OCI-LY7 (cell line): ENCODE measurements at regions not wholly inside any gene's neighbourhood (a gene's known extent, or its start where the extent isn't known, plus 50 kb on each side); places are given as distances from the start of the nearest gene placed in this dataset.

Source experiments
- EZH2phosphoT487 ChIP-seq: fragments of 200-600 bp; sonication (generic); IDR thresholded peaks from 2 replicates; pipeline ENCODE4 v1.6.1; 2018; ENCODE audit warnings: low read depth, borderline replicate concordance, mild to moderate bottlenecking, mixed run types, antibody characterized with exemption, low read length, moderate library complexity, mixed read lengths
- TF ChIP-seq, protein P1 (sequence below): fragments of 200-600 bp; sonication (generic); conservative IDR thresholded peaks from 2 replicates; pipeline ENCODE4 v1.5.1; 2014; ENCODE audit warnings: mild to moderate bottlenecking, antibody characterized with exemption, low read length, moderate library complexity, mixed read lengths

DNA sequence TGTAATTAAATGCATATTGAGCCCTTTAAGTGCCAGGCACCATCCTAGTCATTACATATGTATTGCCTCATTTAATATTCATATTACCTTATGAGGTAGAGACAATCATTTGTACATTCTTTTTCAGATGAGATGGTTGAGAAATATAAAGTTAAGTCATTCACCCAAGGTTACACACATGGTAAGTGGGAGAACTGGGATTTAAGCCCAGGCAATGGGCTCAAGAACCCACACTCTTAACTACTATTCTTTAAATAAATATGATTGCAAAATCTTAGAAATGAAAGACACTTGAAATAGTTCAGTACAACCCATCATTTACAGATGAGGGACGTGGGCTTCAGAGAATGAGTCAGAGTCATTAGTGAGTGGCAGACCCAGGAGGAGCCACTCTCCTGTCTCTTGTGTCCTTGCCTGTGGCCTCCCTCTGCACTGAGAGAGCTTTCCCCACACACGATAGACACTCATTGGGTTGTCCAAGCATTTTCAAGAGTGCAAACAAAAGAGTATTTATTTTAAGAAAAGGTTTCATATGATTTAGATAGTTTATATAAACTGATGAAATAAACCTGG is 60.8 kb downstream of the NPY1R start:
- TF ChIP-seq, protein P1, sequence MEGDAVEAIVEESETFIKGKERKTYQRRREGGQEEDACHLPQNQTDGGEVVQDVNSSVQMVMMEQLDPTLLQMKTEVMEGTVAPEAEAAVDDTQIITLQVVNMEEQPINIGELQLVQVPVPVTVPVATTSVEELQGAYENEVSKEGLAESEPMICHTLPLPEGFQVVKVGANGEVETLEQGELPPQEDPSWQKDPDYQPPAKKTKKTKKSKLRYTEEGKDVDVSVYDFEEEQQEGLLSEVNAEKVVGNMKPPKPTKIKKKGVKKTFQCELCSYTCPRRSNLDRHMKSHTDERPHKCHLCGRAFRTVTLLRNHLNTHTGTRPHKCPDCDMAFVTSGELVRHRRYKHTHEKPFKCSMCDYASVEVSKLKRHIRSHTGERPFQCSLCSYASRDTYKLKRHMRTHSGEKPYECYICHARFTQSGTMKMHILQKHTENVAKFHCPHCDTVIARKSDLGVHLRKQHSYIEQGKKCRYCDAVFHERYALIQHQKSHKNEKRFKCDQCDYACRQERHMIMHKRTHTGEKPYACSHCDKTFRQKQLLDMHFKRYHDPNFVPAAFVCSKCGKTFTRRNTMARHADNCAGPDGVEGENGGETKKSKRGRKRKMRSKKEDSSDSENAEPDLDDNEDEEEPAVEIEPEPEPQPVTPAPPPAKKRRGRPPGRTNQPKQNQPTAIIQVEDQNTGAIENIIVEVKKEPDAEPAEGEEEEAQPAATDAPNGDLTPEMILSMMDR, result no peak
- no peak for TF ChIP-seq EZH2phosphoT487
